ENCODE measurements at regions not wholly inside any gene's neighbourhood (a gene's known extent, or its start where the extent isn't known, plus 50 kb on each side); places are given as distances from the start of the nearest gene placed in this dataset.

DNA sequence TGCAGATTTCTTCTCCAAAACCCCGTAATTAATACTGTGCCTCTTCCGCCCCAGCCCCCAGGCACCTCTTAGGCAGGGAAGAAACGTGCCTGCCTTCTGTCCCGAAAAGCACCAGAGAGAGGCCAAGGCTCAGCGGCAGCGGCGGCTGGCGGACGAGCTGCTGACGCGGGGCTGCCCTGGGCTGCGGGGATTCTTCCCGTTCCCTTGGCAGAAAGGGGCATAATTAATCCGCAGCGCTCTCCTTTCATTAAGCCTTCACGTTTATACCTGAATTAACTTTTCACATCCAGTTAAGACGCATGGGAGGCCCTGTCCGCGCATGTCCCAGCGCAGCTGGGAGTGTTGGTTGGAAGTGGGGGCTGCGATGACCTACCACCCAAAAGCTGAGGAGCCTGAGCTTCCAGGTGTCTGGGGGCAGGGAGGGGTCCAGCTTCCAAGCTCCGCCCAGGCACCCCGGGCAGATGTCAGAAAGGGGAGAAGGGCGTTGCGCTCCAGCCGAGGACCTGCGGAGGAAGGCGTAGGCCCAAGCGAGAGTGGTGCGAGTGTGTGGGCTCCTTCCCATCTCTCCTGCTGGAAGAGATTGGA, 167.4 kb upstream of the LRFN2 start:
- no peak for DNase-seq (ENCODE audit: low read depth in 2 of 2)

DNA sequence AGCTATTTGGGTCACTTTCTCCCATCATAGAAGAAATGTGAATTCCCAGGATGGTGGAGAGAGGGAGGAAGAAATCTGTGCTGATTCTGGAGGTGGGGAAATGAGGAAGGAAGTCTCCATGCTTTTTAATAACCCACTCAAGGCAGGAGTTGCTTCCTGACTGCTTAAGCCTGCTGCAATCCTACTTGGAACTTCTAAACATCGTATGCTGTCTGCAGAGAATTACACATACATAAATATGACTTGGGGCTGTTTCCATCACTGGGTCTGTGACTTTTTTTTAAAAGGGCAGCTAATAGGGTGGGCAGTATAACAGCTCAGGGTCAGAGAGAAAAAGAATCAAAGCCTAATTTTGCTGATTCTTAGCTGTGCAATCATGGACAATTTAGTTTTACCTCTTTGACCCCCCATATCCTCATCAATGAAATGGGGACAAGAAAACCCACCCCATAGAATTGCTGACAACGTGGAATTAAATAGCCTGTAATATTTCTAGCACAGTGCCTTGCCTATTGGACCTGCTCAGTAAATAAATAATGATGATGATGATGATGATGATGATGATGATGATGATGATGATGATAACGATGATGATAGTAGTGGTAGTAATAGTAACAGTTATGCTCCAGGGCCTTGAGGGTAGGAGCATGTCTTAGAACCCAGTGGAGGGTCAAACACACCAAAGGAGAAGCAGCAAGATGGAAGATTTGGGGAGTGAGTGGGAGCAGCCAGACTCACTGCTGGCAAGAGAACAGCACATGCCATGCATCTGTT, 166.7 kb upstream of the LRFN2 start:
- no peak for DNase-seq (ENCODE audit: low read depth in 2 of 2)

DNA sequence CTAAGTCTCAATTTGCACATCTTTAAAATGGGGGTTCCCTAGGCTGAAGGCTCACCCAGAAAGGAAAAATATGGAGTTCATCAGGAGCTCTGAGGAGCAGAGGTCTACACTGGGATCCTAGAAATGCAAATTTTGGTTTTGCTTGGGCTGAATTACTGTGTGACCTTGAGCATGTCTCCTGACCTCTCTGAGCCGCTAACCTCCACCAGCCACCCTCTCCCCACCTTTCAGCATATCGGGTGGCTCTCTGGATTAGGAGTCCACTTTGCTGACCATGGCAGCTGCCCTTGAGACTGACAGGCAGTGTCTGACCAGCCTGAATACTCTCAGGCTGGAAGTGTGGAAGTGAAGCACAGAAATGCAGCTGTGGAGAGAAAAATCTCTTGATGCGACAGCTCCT, 165.9 kb upstream of the LRFN2 start:
- no peak for DNase-seq (ENCODE audit: low read depth in 2 of 2)

DNA sequence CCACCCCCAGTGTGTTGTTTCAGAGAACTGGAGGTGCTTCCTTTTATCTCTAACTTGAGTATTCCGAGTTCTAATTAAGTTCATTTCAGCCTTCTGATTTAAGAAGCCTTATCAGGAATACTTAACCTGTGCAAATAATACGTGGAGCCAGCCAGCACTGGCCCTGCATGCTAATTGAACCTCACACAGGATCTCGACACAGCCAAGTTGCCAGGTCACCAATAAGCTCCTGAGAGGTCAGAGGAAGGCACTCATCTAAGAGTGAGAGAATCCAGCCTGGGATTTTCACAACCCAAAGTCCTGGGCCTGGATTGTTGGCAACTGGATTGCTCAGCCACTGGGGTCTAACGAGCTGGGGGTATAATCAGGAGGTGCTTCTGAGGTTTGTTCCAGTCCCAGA, 157.7 kb upstream of the LRFN2 start:
- DNase-seq (ENCODE audit: low read depth in 2 of 2): no peak

DNA sequence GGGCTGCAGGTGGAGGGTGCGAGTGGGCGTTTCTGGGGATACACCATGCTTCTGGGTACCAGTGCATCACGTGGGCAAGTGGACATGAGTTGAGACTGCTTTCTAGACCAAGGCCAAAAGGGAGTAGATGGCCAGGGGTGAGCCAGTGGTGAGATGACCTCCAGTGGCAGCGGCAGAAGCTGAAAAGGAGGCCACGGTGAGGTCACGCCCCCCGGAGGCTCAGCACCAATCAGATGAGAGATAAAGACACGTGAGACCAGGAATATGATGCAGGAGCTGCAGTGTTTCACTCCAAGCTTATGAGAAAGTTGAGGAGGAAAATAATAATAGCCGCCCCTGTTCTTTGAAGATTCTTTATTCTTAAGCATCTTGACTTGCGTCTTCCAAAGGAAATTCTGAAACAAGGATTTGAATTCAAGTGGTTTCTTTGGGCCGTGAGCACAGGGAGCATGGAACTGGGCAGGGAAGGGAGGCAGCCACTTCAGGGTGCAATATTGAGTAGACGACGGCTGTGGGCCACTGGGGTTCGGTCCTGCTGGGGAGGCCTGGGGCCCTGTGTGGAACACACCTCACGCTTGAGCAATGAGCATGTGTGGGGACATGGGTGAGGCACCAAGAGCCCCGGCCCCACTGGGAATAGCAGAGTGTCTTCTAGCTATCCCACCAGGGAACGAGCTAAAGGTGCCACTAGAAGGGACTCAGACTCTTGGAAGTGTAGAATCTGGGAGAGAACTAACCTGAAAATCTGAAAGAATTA, 156.7 kb upstream of the LRFN2 start:
- DNase-seq (ENCODE audit: low read depth in 2 of 2): no peak

DNA sequence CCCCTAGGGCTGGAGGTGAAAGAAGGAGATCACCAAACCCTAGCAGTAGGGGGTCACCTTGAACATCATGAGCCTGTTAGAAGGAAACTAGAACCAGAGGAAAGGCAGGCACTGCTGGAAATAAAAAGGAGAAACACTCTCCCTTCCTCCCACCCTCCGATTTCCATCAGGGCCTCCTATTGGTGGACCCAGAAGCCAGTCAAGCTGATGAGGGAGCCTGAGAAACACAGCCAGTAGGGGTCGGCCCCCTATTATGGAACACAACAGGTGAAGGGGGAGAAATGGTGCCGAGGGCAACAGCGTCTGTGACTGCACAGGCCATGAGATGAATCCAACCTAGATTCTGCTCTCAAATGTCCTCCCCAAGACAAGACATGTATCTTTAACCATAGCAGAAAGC, 156.1 kb upstream of the LRFN2 start:
- no peak for DNase-seq (ENCODE audit: low read depth in 2 of 2)

DNA sequence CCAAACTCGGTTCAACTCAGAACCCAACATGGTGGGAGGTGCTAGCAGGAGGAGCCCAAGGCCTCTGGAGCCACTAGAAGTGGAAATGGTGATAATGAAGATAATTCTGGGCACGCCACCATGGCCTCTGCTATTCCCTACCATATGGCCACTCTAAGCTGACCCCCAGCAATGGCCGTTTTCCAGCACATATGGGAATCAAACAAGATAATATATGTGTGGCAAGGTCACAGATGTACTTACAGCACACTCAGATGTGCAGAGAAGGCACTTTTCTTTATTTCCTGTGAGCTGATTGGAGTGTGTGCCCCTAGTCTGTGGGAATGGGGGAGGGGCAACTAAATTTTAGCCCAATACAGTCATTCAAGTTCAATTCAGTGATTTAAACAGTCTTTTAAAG, 153.4 kb upstream of the LRFN2 start:
- no peak for DNase-seq (ENCODE audit: low read depth in 2 of 2)

DNA sequence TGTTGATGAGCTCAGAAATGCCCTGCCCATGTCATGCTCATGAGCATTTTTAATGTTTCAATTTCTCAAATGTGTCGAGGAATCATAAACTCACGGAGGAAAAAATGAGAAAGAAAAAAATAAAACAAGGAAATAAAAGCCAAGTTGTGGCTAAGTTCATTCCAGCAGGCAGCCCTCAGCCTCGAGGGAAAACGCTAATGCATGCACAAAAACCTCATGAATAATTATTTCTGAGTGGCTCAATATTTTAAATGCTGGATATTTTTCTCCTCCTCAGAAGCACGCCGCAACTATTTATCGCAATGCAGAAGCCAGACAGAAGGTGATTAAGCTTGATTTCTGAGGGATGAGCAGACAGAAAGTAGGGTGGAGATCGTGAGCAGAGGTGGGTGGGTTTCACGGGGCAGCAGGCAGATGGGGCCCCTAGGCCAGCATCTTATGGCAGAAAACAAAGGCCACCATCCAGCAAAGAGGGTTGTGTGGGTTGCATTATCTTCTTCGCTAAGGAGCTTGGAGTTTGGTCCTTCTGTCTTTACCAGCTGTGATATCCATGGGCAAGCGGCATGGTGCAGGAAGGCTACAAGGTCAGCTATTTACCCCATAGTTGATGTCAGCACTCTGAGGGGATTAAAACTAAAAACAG, 151.5 kb upstream of the LRFN2 start:
- no peak for DNase-seq (ENCODE audit: low read depth in 2 of 2)

DNA sequence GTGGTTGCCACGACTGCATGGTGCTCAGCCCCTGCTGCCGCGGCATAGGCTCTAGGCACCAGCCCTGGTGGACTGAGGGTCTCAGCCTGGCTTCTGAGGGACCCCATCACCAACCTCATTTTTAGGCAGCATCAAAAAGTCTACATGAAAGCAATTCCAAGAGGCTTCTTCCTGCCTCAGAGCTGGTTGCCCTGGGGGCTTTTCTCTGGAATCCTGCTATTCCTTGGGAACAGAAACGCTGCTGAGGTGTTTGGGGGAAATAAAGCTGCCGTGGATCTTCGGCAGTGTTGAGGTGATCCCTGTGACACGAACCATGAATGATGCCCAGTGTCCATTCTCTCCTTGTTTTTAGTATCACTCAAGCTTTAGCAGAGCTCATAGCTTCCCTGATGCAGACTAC, 148.4 kb upstream of the LRFN2 start:
- DNase-seq (ENCODE audit: low read depth in 2 of 2): no peak

DNA sequence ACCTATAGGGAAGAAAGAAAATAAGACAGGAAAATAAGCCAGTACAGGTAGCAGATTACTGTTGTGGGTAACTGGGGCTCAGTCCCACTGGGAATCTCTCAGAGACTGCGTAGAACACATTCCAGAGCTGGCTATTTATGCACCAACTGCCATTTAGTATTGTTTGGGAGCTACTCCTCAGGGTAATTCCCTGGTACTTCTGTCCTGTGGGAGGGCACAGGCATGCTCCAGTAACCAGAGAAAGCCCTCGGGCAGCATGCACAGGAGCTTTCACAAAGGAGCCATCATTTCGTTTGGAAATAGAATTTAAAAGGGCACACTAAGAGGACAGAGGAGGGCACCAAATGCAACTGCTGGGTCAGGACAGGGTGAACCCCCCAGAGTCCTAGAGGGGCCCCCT, 148.0 kb upstream of the LRFN2 start:
- DNase-seq (ENCODE audit: low read depth in 2 of 2): no peak

DNA sequence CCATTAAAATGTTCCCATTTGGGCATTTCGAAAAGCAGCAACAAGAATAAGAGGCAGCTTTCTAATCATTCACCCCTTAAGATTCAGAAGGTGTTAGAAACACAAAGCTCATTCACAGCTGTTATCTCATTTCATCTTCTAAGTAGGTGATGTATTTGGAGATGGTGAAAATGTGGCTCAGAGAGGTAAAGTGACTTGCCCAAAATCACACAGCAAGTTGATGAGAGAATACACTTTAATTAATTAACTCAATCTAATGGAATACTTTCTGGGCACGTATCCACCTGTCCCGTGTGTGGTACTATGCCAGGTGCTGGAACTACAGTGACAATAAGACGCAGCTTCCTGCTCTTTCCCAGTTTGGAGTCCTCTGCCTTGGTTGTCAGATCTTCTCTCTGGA, 147.4 kb upstream of the LRFN2 start:
- no peak for DNase-seq (ENCODE audit: low read depth in 2 of 2)

DNA sequence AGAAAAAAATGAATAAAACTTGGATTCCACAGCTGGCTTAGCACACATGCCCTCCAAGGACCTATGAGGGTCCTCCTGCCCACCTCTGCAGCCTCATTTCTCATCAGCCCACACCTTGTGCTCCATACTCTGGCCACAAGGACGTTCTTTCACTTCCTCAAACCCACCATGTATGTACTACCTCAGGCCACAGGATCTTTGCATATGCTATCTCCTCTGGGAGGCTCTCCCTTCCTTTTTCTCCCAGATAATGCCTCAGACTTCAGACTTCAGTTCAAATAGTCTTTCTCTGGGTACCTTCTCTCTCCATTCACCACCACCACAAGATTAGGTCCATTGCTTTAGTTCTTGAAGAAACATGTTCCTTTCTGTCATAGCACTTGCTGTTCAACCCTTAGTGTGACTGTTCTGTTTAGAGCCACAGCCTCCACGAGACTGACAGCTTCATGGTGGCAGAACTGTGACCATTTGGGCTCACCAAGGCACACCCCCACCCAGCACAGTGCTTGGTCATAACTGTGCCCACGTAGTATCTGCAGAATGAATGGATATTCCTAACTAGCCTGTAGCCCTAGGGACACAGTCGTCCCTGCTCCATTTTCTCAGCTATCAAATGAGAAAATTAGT, 146.7 kb upstream of the LRFN2 start:
- DNase-seq (ENCODE audit: low read depth in 2 of 2): no peak

DNA sequence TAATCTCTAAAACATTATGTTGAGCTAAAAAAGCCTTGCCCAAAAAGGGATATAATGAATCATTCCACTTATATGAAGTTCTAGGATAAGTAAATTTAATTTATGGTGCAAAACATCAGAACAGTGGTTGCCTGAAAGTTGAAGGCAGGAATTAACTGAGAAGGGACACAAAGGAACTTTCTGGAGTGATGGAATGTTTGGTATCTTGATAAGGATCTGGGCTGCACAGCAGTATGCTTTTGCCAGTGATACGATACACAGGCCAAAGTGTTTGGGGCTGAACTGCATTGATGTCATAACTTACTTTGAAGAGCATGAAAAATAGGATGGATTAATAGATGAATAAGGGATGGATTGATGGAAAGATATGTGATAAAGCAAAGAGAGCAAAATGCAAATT, 146.1 kb upstream of the LRFN2 start:
- peak in 1 of 2 donors; percentile 28 for DNase-seq (ENCODE audit: low read depth in 2 of 2)

DNA sequence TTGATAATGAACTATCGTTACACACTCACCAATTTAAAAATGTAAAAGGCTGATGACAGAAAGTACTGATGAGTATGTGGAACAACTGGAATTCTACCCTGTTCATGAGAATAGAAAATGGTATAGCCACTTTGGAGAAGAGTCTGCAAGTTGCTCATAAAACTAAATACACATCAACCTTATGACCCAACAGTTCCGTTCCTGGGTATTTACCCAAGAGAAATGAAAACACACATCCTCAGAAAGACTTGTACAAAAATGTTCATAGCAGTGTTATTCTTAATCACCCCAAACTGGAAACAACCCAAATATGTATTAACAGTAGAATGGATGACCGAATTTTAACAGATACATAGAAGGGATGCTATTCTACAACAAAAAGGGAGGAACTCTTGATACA, 145.7 kb upstream of the LRFN2 start:
- DNase-seq (ENCODE audit: low read depth in 2 of 2): peak in 1 of 2 donors; percentile 62

DNA sequence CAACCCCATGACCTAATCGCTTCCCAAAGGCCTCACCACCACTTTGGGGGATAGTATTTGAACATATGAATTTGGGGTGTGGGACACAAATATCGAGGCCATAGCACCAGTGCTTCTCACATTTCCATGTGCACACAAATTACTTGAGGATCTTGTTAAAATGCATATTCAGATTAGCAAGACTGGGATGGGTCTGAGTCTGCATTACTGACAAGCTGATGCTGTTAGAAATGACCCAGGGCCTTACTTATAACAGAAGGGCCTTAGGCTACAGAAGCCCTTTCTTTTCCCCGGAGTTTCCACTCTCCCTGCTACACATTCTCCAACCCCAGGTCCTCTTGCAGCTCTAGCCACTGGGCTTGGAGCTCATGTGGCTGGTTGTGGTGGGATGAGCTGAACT, 141.5 kb upstream of the LRFN2 start:
- no peak for DNase-seq (ENCODE audit: low read depth in 2 of 2)

DNA sequence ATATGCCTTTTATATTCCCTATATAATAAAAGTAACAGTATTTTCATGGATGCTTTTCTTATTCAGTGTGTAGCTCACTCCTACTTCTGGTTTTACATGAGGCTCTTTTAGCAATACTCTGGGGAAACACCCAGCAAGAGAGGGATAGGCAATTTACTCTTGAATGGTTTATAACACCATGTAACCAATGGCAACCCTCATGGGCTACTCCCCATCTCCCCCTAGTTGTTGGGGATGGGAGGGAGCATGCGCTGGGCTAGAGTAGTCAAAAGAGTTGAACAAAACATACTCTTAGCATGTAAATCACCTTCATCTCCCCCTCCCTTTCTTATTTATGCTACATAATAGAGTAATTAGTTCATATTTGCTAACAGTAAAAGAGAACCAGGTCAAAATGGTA, 140.1 kb upstream of the LRFN2 start:
- no peak for DNase-seq (ENCODE audit: low read depth in 2 of 2)

DNA sequence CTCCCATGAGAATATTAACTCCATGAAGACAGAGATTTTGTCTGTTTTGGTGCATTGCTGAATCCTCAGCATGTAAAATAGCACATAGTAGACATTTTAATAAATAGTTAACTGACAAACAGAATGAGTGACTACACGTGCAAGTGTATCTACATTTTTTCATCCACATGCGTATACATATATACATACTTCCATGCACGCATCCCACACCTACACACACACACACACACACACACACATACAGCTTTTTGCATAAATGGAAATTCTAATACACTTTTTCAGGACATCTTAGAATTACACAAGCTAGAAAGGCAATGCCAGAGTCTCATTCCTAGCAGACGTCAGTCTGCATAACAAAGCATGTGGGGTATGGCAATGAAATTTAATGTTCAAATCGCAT, 139.7 kb upstream of the LRFN2 start:
- no peak for DNase-seq (ENCODE audit: low read depth in 2 of 2)

DNA sequence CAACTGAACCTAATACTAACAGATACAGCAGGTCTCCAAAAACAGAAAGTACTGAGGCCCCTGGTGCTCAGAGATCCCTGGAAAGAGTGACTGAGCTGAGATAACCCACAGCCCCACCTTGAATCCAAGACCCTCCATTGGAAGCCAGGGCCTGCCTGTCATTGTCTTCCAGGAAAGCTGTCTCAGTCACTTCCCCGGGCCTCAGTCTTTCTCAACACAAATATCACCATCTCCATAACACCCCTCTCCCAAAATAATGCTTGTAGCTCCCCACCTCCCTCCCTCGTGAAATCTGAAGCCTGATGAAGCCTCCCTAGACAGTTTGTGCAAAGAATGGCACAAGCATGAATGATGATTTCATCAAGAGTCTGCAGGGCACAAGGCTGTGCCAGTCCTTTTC, 138.2 kb upstream of the LRFN2 start:
- no peak for DNase-seq (ENCODE audit: low read depth in 2 of 2)

DNA sequence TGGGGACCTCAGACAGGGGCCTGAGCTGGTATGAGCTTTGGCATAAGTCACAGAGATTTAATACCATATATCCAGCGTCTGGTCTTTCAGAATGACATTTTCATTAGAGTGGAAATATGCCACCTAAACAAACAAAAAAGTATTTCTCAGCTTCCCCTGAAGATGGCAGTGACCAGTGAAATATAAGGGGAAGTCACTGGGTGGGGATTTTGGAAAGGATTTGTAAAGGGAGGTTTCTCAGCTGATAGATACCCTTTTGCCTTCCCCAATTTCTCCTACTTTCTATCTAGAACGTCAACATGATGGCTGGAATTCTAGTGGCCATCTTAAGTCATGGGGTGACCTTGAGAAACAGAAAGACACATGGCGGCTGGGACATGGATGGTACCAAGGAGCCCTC, 137.7 kb upstream of the LRFN2 start:
- DNase-seq (ENCODE audit: low read depth in 2 of 2): no peak

DNA sequence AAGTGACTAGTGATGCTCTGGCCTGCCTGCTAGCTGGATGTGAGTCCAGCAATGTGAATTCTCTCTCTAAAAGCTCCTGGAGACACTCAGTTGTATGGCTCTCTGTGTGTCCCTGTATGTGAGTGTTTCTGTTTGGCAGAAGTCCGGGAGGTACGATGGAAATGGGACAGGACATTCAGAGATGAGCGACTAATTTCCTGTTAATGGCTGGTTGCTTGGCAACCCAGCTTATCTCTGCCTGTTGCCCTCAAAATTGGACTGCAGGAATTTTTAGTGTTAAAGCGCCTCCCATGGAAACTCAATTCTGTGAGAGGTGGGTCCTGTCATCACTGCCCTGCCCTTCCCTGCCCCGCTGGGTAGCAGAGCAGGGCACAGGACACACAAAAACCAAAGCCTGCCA, 136.8 kb upstream of the LRFN2 start:
- peak; percentile 78 to 95 for DNase-seq (ENCODE audit: low read depth in 2 of 2)

DNA sequence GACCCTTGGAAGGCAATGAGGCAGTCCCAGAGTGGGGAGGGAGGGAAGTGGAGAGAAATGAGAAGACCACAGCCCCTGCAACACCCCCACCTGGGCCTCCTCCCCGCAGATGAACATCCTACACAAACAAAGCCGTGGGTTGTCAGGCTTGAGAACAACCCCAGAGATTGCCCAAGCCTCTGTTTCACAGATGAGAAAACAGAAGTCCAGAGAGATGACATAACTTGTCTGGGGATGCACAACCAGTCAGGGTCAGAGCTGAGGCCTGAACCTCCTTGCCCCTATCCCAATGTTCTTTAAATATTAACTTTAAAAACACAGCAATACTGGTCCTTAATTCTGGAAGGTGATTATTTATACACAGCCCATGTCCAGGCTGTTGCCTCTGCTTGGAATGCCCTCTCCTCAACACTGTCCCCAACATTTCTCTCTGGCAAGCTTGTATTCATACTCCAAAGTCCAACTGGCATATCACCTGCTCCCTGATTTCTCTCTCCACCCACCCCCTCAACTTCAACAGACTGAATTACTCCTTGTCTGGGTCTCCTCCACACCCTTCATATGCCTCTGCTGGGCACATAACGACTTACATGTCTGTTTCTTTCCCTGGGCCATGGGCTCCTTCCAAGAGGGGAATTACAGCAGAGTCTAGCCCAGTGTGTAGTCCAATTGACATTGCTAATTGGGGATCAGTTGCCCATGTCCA, 135.5 kb upstream of the LRFN2 start:
- DNase-seq (ENCODE audit: low read depth in 2 of 2): no peak
